ENCODE measurements at regions not wholly inside any gene's neighbourhood (a gene's known extent, or its start where the extent isn't known, plus 50 kb on each side); places are given as distances from the start of the nearest gene placed in this dataset.

GRCh38 chr5:13516195-13516594 lies 428.3 kb downstream of the DNAH5 start:
- TF ChIP-seq CTCF (conservative IDR thresholded peaks at IDR 0.05): no peak
- no peaks in the 10 kb centered on the region for H3K79me1 ChIP-seq (ENCODE audit: insufficient read depth, low read depth, low read length, poor library complexity, severe bottlenecking)
- Mint-ChIP-seq H3K27me3 (ENCODE audit: low read depth) (no peaks in the 10 kb centered on the region; the same call in 1 of the 2 replicates), H3K27ac (no peak overlapping the region), H3K36me3 (ENCODE audit: insufficient read depth in 1 of 3, low read depth in 3 of 3) (no peaks in the 10 kb centered on the region), H3K4me1 (no peaks in the 10 kb centered on the region), H3K4me3 (no peak overlapping the region), H3K9me3 (peaks cover 0 to under 1% of the 10 kb centered on the region in 2 experiments; a peak in 2 of 5 replicates)
- no peak overlapping the region for H3K9ac ChIP-seq (ENCODE audit: extremely low read depth, insufficient read length, low read length)
- no peaks in the 10 kb centered on the region for H3K79me2 ChIP-seq (ENCODE audit: insufficient read depth, low read length)
- no peak overlapping the region for H3K23ac ChIP-seq (ENCODE audit: insufficient read length, low read depth, low read length)
- no peak overlapping the region for H3K4ac ChIP-seq (ENCODE audit: low read depth, low read length)
- no peak overlapping the region for H3K56ac ChIP-seq (ENCODE audit: insufficient read length, low read depth, low read length)
- no peak overlapping the region for H3K4me2 ChIP-seq (ENCODE audit: insufficient read depth, insufficient read length, low read length)
- no peak overlapping the region for H3K27ac ChIP-seq (ENCODE audit: insufficient read length, low read depth, low read length)
- no peak overlapping the region for H2BK120ac ChIP-seq (ENCODE audit: low read depth, low read length, poor library complexity, severe bottlenecking)
- H3K23me2 ChIP-seq (ENCODE audit: insufficient read length, low read depth, low read length, poor library complexity, severe bottlenecking): no peaks in the 10 kb centered on the region
- H2BK5ac ChIP-seq (ENCODE audit: insufficient read length, low read length): no peak overlapping the region
- no peak overlapping the region for H3T11ph ChIP-seq (ENCODE audit: low read length)
- no peak overlapping the region for H4K91ac ChIP-seq (ENCODE audit: insufficient read length, low read depth, low read length)
- no peaks in the 10 kb centered on the region for H4K20me1 ChIP-seq (ENCODE audit: control insufficient read depth, insufficient read depth, insufficient read length)
- no peak overlapping the region for H2AFZ ChIP-seq (ENCODE audit: low read length)
- no peak overlapping the region for H3K14ac ChIP-seq (ENCODE audit: insufficient read depth, low read length)
- no peak overlapping the region for H2BK12ac ChIP-seq (ENCODE audit: insufficient read length, low read depth, low read length)
- no peak overlapping the region for H3K18ac ChIP-seq (ENCODE audit: insufficient read length, low read depth, low read length)
- H4K8ac ChIP-seq (replicated peaks; ENCODE audit: insufficient read length, low read depth, low read length): no peak overlapping the region
- no peak for DNase-seq
- H3K27me3 ChIP-seq (ENCODE audit: insufficient read depth, low read length): no peaks in the 10 kb centered on the region
- no peak overlapping the region for H2BK15ac ChIP-seq (ENCODE audit: low read depth, low read length)
- no peak overlapping the region for H2BK20ac ChIP-seq (ENCODE audit: low read depth, low read length, poor library complexity, severe bottlenecking)
- no peaks in the 10 kb centered on the region for H3K4me1 ChIP-seq (ENCODE audit: insufficient read depth, low read length)
- no peak overlapping the region for H4K5ac ChIP-seq (ENCODE audit: insufficient read length, low read depth, low read length)
- no CpG with 5 or more reads among the region's 1 CpG for WGBS (ENCODE audit: extremely low coverage, insufficient read length, low lambda C conversion rate)
- H3K9me3 ChIP-seq (ENCODE audit: control insufficient read depth, low read depth, low read length): no peaks in the 10 kb centered on the region
- H2AK5ac ChIP-seq (ENCODE audit: insufficient read length, low read length): no peak overlapping the region
